NB4 (cell line): ENCODE measurements at regions not wholly inside any gene's neighbourhood (a gene's known extent, or its start where the extent isn't known, plus 50 kb on each side); places are given as distances from the start of the nearest gene placed in this dataset.

Experiments
- DNase-seq: peaks from one replicate; pipeline ENCODE4 v3.0.0; 2010; ENCODE audit warnings: low read depth
- H3K4me3 ChIP-seq: one replicate; pipeline ENCODE4 v1.5.1; 2011; ENCODE audit warnings: mild to moderate bottlenecking, low read depth, low read length, moderate library complexity
- MAX ChIP-seq: IDR thresholded peaks from 2 replicates; pipeline ENCODE4 v1.6.1; 2011; ENCODE audit warnings: low read depth, low read length
- MYC ChIP-seq: IDR thresholded peaks from 2 replicates; pipeline ENCODE4 v1.6.1; 2011; ENCODE audit warnings: low read depth, low read length
- POLR2A ChIP-seq: IDR thresholded peaks from 2 replicates; pipeline ENCODE4 v1.6.1; 2011; ENCODE audit warnings: mild to moderate bottlenecking; ENCODE audit not compliant: insufficient read length; ENCODE audit errors: extremely low read depth
- TF ChIP-seq, protein P1 (sequence below): IDR thresholded peaks from one replicate; pipeline ENCODE4 v1.5.1; 2012; ENCODE audit warnings: low read depth, low read length

DNA sequence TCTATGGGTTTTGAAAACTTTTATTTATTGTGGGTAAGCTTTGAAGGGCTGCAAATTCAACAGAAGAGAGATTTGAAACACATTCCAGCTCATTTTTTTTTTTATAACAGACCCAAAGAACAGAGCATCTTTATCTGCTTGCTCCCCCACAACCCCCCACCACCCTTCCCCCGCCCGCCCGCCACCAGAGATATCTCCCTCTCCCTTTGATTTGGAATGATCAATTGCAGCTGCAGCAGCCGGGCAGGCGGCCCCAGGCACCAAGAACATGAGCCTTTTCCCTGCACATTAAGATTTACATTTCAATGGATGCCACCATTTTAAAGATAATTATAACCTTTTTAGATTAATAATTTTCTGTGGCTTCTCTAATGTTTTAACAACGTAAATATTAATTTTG is 510.9 kb downstream of the ZNF608 start:
- no peak for DNase-seq
- TF ChIP-seq MAX (no peak), MYC (no peak), POLR2A (no peak)
- TF ChIP-seq, protein P1, sequence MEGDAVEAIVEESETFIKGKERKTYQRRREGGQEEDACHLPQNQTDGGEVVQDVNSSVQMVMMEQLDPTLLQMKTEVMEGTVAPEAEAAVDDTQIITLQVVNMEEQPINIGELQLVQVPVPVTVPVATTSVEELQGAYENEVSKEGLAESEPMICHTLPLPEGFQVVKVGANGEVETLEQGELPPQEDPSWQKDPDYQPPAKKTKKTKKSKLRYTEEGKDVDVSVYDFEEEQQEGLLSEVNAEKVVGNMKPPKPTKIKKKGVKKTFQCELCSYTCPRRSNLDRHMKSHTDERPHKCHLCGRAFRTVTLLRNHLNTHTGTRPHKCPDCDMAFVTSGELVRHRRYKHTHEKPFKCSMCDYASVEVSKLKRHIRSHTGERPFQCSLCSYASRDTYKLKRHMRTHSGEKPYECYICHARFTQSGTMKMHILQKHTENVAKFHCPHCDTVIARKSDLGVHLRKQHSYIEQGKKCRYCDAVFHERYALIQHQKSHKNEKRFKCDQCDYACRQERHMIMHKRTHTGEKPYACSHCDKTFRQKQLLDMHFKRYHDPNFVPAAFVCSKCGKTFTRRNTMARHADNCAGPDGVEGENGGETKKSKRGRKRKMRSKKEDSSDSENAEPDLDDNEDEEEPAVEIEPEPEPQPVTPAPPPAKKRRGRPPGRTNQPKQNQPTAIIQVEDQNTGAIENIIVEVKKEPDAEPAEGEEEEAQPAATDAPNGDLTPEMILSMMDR, result no peak
- H3K4me3 ChIP-seq, result no peak overlapping the region

- H3K4me3 ChIP-seq, result no peak overlapping the region
- no peak for DNase-seq
- TF ChIP-seq, protein P1, result no peak
- no peak for TF ChIP-seq MYC
- no peak for TF ChIP-seq MAX
- no peak for TF ChIP-seq POLR2A
These were observed 511.5 kb downstream of the ZNF608 start for GRCh38 chr5:124234770-124235562.

GRCh38 chr5:124234022-124234769 is 512.2 kb downstream of the ZNF608 start:
- TF ChIP-seq, protein P1, result no peak
- no peak for TF ChIP-seq MYC
- no peak for TF ChIP-seq MAX
- TF ChIP-seq POLR2A, result no peak
- H3K4me3 ChIP-seq, result no peak overlapping the region
- no peak for DNase-seq

DNA sequence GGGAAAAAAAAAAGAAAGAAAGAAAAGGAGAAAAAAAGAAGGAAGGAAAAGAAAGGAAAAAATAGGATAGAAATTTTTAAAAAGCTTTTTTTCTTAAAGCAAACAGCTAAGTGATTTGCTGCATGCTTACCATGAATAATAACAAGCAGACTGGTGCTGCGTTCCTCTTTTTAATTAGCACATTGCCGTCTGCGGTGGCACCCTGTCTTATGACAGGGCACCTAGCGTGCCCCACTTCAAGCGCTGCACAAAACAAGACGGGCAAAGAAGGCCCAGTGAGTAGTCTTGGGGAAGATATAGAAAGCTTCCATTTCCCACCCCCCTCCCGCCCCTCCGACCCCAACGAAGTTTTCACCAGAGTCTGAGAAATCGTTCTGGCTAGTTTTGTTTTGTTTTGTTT is 513.9 kb downstream of the ZNF608 start:
- no peak for DNase-seq
- TF ChIP-seq, protein P1, result no peak
- TF ChIP-seq POLR2A, result no peak
- TF ChIP-seq MAX, result no peak
- H3K4me3 ChIP-seq, result no peak overlapping the region

DNA sequence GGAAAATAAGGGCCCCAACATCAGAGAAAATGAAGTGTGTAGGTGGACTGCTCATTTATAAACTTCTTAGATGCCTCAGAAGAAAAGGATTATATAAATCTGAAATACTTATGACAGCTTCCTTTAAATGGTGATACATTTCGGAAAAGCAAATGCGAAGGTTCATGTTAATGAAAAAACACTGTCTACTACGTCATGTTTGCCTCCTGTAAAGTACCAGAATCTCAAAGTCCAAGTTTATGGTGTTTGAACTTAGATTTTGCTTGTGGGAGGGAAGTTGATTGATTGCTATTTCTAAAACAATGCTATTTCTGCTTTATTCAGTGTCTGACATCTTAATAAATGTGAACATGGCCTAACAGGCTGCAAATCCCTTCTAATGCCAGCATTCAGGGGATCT is 514.6 kb downstream of the ZNF608 start:
- no peak for DNase-seq
- no peak for TF ChIP-seq MYC
- TF ChIP-seq, protein P1, result no peak
- no peak for TF ChIP-seq POLR2A
- no peak for TF ChIP-seq MAX

More for the DNA sequence above, 514.6 kb downstream of the ZNF608 start:
- H3K4me3 ChIP-seq, result no peak overlapping the region
